ENCODE measurements at regions not wholly inside any gene's neighbourhood (a gene's known extent, or its start where the extent isn't known, plus 50 kb on each side); places are given as distances from the start of the nearest gene placed in this dataset.
"Not testable (repeated sequence)": the region's sequence is repeated elsewhere in the genome, so short reads cannot be mapped to it uniquely, and the experiment has no call there.

DNA sequence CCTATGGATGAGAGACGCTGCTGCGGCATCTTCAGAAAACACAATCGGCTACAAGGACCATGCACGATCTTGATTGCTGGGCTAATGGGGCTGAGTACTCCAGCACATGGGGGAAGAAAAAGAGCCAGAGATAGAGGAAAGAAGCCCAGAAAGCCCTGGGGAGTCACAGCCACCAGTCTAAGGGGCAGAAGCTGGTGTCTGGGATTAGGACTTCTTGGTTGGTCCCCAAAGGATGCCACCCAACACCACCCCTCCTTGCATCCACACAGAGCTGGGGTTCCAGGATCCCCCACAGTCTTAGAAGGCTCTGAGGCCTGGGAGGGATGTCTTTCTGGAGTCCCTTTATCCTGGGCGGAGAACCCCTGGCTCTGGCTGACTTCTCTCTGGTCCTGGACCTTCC lies 98.4 kb upstream of the TARDBP start:
- no peak for DNase-seq

DNA sequence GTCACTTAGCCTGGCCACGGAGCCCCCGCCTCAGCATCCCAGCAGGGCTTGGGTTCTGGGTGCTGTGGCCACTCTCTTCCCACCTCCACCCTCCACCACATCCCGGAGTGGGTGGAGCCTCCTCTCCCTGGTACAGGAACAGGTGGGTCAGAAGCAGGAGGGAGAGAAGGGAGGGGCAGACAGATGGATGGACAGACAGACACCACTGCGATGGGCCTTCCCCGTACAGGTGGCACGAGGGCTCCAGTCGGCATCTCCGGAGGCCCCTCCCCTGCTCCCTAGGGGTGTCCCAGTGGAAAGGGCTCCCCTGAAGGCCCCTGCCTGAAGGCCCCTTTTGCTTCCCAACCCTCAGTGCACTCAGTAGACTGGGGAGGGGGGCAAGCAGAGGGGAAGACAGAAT lies 96.9 kb upstream of the TARDBP start:
- no peak for DNase-seq

DNA sequence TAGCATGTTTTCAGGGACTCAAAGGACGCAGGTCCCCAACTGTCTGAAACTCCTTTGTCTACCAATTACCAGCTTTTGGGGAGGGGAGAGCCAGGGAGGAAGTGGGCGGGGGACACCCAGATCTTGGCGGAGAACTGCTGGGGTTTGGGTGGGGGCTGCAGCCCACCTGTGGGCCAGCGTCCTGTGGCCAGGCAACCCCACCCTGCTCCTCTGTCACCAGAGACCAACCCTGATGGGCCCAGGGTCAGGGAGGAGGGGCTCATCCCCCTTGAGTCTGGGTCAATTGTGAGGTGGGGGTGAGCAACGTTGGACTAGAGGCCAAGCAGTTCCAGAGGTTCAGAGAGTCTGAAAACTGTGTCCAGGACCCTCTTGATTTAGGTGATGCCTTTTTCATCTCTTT lies 96.1 kb upstream of the TARDBP start:
- no peak for DNase-seq

DNA sequence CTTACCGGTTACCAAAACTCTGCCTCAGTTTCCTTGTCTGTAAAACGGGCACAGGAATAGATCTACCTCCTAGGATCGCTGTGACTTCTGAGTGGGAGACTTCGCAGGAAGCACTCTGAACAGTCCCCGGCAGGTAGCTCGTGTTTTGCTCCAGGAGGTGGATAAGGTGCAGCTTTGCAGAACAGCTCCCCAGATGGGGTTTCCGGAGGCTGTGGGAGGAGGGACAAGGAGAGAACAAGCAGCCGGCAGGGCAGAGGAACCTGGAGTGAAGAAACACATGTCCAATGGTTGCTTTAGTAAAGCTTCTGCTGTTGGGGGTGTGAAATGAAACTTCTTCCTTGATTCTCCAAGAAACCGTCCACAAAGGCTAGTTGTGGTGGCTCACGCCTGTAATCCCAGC lies 95.5 kb upstream of the TARDBP start:
- no peak for DNase-seq

DNA sequence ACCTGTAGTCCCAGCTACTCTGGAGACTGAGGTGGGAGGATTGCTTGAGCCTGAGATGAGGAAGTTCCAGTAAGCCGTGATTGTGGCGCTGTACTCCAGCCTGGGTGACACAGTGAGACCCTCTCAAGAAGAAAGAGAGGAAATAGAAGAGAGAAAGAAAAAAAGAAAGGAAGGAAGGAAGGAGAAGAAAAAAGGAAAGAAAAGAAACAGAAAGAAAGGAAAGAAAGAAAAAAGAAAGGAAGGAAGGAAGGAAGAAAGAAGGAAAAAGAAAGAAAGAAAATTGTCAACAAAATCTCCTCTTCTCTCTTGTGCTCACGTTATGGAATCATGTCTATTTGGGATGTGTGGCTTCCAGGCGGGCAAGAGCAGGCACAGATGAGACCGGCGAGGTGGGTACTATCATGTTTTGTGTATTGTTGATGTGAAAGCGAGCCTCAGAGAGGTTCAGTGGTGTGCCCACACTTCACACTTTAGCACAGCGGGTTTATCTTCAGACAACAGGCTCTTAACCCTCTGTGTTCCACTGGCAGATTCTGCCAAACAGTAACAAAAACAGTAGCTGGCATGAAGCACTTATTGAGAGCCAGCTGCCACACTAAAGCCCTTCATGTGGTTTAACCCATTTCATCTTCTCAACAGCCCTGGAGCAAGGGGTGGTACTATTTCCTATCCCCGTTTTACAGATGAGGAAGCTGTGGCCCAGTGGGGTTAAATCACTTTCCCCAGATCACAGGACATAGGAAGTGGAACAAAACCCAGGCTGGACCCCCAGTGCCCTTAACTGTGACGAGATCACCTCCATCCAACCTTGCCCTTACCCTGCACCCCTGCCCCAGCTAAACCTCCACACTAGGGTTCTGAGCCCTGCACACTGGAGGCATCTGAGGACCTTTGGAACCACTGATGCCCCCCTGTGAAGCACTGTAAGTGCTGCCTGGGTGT lies 94.7 kb upstream of the TARDBP start:
- DNase-seq: peak; percentile 79

DNA sequence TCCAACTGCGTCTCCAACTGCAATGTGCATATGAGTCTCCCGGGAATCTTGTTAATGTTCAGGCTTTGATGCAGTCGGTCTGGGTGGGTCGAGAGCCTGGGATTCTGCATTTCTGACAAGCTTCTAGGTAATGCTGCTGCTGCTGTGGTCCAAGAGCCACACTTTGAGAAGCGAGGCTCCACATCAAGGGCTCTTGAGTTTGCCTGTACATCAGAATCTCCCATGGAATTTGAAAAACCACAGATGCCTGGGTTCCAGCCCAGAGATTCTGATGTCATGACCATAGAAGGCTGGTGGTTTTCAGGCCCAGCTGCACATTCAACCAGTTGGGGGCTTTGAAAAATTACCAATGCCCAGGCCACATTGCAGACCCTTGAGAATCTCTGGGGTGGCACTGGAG lies 93.9 kb upstream of the TARDBP start:
- peak; percentile 59 for DNase-seq

DNA sequence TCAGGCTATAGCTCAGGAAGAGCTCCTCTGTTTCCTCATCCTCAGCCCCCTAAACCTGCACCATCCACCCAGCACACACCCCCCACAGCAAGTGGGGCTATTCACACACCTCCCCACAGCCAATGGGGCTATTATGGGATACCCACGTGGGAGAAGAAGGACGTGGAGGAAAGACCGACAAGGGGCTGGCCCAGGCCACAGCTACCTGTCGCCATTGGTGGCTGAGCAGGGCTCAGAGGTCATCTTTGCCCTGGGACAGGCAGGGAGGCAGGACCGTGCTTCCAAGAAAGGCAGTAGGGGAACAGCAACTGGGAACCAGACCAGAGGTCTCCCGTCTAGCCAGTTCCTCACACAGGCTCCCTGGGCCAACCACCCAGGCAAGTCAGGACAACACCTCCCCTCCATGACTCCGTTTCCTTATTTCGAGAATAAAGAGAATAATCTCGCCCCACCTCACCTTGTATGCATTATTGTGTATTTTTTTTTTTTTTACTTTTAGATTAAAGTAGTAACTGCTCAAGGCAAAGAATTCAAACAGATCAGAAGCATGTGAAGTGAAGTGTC lies 92.3 kb upstream of the TARDBP start:
- DNase-seq: no peak

DNA sequence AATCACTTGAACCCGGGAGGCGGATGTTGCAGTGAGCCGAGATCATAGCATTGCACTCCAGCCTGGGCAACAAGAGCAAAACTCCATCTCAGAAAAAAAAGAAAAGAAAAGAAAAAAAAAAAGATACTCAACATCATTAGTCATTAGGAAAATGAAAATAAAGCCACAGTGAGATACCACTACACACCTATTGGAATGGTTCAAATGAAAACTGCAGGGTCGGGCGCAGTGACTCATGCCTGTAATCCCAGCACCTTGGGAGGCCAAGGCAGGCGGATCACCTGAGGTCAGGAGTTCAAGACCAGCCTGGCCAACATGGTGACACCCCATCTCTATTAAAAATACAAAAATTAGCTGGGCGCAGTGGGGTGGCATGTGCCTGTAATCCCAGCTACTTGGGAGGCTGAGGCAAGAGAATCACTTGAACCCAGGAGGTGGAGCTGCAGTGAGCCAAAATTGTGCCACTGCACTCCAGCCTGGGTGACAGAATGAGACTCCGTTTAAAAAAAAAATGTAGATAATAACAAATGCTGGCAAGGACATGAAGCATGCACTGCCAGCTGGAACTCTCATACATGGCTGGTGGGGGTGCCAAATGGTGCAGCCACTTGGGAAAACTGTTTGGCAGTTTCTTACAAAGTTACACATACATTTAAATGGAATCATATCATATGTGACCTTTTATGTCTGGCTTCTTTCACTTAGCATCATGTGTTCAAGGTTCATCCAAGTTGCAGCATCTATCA lies 90.0 kb upstream of the TARDBP start:
- not testable (repeated sequence) for DNase-seq

DNA sequence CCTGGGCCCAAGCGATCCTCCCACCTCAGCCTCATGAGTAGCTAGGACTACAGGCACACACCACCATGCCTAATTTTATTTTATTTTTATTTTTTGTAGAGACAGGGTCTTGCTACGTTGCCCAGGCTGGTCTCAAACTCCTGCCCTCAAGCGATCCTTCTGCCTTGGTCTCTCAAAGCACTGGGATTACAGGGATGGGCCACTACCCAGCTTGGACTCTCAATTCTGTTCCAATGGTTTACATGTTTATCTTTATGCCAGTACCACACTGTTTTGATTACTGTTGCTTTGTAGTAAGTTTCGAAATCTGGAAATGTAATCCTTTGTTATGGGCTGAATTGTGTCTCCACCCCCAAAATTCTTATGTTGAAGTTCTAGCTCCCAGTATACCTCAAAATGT lies 88.4 kb upstream of the TARDBP start:
- no peak for DNase-seq

DNA sequence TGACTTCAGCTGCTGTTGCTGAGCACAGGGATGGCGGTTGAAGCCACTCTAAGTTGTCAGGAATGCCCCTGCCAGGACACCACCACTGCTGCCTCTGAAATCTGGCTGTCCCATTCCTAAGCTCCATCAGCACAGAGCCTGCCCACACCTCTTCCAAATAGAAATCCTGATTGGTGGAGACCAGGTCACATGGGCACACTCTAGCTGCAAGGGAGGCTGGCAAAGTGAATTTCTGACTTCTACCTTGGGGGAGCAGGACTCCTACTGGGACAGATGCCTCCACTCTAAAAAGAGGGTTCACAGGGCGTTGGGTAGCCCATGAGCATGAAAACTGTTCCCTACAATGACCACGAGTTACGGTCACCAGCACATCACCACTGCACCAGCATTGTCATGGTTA lies 83.8 kb upstream of the TARDBP start:
- DNase-seq: no peak

DNA sequence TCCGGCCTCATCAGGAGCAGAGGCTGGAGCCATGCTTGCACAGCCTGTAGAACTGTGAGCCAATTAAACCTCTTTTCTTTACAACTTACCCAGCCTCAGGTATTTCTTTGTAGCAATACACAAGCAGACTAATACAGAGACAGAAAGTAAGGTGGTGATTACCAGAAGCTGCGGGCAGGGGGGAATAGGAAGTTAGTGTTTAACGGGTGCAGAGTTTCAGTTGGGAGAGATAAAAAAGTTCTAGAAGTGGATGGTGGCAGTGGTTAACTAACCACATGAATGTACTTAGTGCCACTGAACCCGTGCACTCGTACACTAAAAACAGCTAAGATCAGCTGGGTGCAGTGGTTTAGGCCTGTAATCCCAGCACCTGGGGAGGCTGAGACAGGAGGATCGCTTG lies 80.4 kb upstream of the TARDBP start:
- DNase-seq: no peak

DNA sequence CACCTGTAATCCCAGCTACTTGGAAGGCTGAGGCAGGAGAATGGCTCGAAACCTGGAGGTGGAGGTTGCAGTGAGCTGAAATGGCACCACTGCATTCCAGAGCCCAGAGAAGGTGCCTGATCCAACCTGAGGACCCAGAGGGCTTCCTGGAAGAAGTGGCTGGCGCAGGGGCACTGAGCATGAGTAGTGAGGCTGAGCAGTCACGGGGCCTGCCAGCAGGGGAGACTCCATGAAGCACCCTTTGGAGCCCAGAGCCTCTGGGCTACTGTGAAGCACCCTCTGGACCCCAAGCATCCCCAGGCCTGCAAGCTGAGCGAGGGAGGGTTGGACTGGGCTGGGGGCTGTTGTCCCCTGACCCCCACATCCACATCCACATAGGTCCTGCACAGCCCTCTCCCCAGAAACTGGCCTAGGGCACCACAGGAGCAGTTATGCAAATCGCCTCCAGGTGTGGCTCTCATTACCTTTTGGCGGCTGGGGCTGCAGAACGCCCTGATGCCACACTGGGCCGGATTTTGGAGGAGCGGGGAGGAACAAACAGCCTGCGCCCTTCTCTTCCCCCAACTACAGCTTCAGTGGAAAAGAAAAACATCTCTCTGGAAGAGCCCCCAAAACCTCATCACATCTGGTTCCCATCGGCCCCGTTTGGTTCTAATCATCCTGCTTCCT lies 78.2 kb upstream of the TARDBP start:
- DNase-seq: no peak

DNA sequence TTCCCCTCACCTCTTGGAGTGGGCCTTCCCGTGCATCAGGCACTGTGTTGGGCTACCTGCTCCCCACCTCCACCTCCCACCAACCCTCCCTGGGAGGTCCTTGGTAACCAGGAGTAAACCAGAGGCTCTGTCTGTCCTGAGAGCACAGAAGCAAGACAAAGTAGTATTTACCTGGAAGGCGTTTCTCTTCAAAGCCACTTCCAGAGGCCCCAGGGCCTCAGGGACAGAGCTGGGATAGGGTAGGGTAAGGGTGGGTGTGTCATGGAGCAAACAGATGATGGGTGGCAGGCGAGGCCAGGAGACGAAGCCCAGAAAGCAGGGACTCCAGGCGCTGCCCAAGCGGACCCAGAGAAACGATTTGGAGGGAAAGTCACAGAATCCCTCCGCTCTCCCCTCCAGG lies 77.2 kb upstream of the TARDBP start:
- DNase-seq: no peak

DNA sequence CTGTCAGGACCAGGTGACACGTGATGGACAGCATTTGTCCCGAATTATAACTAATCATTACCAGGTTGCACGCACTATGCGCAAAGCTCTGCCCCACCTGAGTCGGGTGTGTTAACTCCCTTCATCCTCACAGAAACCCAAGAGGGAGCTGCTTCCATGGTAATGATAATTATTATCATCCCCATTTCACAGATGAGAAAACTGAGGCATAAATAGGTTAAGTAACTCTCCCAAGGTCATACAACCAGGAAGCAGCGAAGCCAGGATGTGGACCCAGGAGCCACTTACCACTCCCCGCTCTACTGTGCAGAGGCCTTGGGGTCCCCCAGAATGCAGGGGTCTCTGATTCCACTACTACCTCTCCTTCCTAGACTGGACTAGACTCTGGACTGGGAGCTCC lies 76.7 kb upstream of the TARDBP start:
- no peak for DNase-seq

DNA sequence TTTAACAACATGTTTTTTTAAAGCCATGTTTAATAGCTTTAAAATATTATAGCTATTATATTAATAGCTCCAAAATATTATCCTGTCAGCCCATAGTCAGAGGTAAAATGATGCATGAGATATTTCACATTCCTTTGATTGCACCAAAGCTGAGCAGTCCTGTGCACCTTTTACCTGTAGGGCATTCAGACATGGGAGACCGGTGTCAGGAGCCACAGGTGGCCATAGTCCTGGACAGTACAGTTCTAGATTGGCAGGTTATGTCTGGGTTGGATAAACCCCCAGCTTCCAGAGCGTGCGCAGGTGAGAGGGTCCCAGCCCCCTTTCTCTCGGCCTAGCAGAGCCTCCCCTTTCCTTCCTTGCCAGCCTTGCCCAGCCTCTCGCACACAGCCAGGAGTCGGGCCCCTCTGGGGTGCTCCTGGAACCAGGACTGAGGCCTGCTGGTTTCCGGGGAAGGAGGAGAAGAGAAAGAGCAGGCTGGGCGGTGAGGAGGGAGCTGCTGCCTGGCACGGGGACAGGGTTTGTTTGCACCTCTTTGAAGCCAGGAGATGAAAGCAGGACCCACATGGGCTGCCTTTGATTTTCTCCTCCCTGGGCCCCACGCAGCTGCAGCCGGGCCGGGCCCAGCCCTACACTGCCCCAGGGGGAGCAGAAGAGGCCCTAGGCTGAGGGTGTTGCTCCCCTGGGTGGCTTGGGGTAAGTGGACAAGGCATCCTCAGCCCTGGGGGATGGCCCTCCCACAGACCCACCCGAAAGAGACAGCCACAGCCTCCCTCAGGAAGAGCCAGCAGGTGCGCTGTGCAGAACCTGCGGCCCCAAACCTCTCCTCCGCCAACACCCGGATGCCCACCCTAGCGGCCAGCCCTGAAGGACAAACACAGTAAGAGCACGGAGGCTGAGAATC lies 75.2 kb upstream of the TARDBP start:
- DNase-seq: no peak

DNA sequence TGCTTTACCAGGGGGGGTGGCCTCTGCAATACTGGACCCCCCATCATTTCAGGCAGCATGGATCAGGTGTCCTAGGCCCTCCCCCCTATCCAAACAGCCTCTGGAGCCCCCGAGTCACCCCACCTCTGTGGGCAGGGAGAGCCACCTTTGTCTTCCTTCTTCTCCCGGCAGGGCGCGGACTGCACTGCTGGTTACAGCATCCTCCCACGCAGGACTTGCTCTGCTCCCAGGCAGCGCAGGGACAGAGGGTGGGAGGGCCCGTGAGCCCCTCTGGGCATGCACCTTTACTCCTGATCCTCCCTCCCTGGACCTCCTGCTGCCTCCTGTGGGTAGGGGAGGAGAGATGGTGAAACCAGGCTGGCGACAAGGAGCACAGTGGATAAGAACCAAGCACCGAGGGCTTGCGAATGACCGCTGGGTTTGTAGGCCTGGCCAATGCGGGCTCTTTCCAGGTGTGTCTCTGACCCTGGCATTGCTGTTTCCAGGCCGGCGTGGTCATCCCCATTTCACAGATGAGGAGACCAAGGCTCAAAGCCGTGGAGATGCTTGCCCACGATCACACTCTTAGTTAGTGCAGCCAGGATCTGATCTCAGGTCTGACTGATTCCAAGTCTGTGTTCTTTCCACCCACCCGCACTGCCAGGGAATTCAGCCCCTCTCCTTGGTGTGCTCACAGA lies 73.6 kb upstream of the TARDBP start:
- DNase-seq: no peak

DNA sequence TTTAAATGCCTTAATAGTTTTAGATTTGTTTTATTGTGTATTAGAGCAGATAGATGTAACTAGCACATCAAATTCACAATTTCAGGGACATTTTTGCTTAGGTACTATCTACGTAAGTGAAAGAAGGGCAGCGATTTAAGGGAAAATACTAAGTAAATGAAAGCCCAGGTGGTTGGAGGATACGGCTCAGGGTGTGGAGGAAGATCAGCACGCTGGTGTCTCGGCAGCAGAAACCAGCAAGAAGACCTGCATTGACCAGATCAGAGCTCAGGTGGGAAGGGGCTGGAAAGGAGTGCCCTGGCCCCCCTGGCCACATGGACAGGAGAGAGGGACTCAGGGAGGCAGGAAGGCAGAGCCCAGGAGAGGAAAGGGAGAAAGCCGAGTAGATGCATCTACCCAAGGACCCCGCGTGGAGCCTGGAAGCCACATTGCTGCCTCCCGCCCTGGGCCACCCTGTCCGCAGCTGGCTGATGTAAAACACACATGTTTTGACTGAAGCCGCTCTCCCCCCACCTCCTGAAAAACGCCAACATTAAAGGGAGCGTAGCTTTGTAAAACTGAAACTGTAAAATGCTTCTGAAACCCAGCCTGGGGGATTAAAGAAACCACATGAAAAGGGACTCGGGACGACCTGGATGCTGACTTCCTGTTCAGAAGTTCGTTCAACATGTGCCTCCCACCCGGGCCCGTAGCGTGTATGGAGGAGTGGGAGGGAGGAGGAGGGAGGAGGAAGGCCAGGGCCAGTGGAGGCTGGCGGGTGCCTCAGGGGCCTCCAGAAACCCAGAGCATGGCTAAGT lies 72.6 kb upstream of the TARDBP start:
- DNase-seq: no peak

DNA sequence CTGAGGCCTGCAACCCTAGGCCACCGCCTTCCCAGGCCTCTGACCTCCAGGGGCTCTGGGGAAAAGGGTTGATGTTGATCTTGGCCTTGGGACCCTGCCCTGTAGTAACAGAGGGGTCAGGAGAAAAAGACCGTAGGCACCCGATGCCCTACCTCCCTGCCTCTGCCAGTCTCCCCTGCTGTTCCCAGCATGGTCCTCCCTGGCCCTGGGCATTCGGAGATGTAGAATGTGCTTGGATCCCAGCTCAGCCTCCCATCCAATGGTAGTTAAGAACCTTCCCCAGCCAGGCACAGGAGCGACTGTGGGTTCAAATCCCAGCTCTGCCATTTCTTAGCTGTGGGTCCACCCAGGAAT lies 72.0 kb upstream of the TARDBP start:
- no peak for DNase-seq

DNA sequence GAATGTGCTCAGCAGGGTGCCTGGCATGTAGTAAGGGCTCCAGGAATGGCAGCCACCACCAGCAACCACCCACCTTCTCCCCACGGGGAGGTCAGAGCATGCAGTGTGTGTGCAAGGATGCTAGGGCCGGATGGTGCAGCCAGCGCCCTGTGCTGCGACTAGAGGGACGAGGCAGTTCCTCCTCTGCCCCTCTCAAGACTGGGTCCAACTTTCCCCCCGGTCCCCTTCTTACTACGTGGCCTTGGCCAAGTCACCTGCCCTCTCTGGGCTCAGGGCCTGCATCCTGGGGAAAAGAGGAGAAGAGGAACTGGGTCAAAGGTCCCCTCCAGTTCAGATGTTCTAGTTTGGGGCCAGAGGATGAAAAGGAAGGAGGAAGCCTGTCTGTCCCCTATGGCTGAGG lies 71.6 kb upstream of the TARDBP start:
- DNase-seq: no peak

DNA sequence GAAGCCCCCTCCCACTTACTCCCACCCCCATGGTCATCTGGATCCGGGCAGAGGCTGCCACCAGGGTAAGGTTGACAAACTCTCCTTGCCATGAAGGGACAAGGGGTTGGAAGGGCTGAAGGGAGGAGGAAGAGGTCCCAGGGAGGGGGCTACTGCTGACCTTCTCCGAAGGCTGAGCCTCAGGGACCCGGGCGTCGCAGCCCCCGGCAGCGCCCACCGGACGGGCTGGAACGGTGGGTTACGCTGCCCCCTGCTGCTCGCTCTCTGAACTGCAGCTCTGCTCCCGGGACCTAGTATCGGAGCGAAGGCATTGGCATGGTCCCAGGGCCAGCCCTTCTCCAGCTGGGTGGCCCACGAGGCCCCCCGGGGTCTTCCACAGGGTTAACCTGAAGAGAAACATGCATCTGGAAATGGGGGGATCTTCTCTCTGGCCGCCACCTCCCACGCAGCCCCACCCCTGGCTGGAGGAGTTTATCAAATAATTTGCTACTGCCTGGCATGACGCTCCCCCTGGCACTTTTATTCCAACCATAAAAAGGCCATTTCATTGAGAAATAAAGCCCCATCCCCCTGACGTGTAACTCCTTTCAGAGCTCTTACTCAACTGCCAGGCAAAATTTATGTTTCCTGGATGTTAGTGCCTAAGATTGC lies 70.4 kb upstream of the TARDBP start:
- DNase-seq: peak; percentile 26

DNA sequence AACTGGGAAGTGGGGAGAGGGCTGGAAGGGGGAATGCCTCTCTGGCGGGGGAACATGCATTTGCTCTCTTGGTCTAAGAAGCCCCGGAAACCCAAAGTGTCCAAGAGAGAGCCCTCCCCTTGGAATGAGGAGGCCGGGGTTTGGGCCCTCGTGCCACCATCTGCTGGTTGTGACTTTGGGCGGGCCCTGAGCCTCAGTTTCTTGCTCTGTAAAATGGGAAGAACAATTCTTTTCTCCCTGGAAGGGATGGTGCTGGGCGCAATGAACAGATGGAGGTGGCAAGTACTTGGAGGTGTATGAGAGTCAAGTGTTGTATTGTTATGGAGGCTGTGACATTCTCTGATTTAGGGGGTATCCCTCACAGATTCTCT lies 69.9 kb upstream of the TARDBP start:
- DNase-seq: no peak
